ENCODE measurements at regions not wholly inside any gene's neighbourhood (a gene's known extent, or its start where the extent isn't known, plus 50 kb on each side); places are given as distances from the start of the nearest gene placed in this dataset.

GRCh38 chr12:68476794-68477193, 133.9 kb upstream of the RAP1B start:
- no peaks in the 10 kb centered on the region for H3K36me3 ChIP-seq
- H3K27me3 ChIP-seq: no peaks in the 10 kb centered on the region
- no peaks in the 10 kb centered on the region for H3K9me3 ChIP-seq
- TF ChIP-seq, protein P1, sequence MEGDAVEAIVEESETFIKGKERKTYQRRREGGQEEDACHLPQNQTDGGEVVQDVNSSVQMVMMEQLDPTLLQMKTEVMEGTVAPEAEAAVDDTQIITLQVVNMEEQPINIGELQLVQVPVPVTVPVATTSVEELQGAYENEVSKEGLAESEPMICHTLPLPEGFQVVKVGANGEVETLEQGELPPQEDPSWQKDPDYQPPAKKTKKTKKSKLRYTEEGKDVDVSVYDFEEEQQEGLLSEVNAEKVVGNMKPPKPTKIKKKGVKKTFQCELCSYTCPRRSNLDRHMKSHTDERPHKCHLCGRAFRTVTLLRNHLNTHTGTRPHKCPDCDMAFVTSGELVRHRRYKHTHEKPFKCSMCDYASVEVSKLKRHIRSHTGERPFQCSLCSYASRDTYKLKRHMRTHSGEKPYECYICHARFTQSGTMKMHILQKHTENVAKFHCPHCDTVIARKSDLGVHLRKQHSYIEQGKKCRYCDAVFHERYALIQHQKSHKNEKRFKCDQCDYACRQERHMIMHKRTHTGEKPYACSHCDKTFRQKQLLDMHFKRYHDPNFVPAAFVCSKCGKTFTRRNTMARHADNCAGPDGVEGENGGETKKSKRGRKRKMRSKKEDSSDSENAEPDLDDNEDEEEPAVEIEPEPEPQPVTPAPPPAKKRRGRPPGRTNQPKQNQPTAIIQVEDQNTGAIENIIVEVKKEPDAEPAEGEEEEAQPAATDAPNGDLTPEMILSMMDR (IDR thresholded peaks at IDR 0.05; ENCODE audit: low read depth, low read length): no peak
- DNase-seq: no peak
- H3K4me3 ChIP-seq (ENCODE audit: low read depth, low read length): no peak overlapping the region
- no peaks in the 10 kb centered on the region for H3K4me1 ChIP-seq

DNA sequence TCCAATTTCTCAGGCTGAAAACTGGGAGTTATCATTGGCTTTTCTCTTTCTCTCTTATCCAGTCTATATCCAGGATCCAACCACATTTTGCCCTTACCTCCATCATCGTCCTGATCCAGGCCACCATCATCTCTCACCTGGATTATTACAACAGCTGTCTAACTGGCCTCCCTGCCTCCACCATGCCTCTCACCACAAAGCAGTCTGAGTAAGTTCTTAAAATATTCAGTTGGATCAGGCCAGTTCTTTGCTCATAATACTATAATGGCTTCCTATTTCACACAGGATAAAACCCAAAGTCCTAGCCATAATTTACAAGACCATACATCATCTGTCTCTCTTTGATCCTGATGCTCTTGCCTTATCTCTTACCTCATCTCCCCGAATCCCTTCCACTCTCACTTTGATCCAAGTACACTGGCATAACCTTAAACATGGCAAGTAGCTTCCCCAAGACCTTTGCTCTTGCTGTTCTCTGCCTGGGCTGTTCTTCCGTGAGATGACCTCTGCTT, 133.4 kb upstream of the RAP1B start:
- no peaks in the 10 kb centered on the region for H3K36me3 ChIP-seq
- no peaks in the 10 kb centered on the region for H3K27me3 ChIP-seq
- no peaks in the 10 kb centered on the region for H3K9me3 ChIP-seq
- TF ChIP-seq, protein P1 (IDR thresholded peaks at IDR 0.05; ENCODE audit: low read depth, low read length): no peak
- H3K4me1 ChIP-seq: no peaks in the 10 kb centered on the region
- no peak for DNase-seq
- no peak overlapping the region for H3K4me3 ChIP-seq (ENCODE audit: low read depth, low read length)

- no peaks in the 10 kb centered on the region for H3K9me3 ChIP-seq
- no peak overlapping the region for H3K4me3 ChIP-seq (ENCODE audit: low read depth, low read length)
- no peaks in the 10 kb centered on the region for H3K4me1 ChIP-seq
- H3K27me3 ChIP-seq: no peaks in the 10 kb centered on the region
- DNase-seq: no peak
- TF ChIP-seq, protein P1 (IDR thresholded peaks at IDR 0.05; ENCODE audit: low read depth, low read length): no peak
- H3K36me3 ChIP-seq: no peaks in the 10 kb centered on the region
Observed at GRCh38 chr12:68477906-68478305, 132.8 kb upstream of the RAP1B start.

DNA sequence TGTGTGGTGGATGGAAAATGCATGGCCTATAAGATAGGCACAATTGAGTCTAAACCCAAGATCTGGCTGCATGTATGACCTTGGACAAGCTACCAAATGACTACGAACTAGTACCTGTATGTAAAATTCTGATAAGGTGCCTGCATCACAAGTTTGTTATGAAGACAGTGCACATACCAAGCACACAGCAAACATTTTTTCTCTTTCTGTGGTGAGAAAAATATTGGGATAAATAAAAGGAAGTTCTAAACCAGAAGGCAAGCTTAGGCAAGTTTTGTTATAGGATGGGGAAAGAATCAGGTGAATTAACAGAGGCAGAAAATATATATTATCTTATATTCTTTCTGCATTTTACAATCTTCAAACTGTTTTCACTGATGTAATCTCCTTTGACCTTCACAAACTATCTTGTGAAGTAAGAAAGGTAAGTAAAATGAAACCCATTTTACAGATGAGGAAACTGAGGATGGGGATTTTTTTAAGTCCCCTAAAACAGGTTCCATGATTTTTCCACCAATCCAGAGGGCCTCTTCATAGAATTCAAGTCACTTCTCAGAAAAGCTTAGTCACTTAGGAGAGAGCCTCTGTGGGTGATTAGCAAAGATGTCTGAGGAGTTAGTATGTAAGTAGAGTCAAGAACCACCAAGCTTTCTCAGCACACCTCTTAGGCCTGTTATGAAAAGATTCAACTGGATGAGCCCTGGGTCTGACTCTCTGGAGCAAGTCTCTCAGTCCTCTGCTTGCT, 132.0 kb upstream of the RAP1B start:
- no peak overlapping the region for H3K4me3 ChIP-seq (ENCODE audit: low read depth, low read length)
- H3K4me1 ChIP-seq: no peaks in the 10 kb centered on the region
- H3K36me3 ChIP-seq: no peaks in the 10 kb centered on the region
- no peaks in the 10 kb centered on the region for H3K27me3 ChIP-seq
- TF ChIP-seq, protein P1 (IDR thresholded peaks at IDR 0.05; ENCODE audit: low read depth, low read length): no peak
- H3K9me3 ChIP-seq: no peaks in the 10 kb centered on the region
- no peak for DNase-seq

GRCh38 chr12:68479261-68479895, 131.3 kb upstream of the RAP1B start:
- no peaks in the 10 kb centered on the region for H3K36me3 ChIP-seq
- TF ChIP-seq, protein P1 (IDR thresholded peaks at IDR 0.05; ENCODE audit: low read depth, low read length): no peak
- no peaks in the 10 kb centered on the region for H3K27me3 ChIP-seq
- DNase-seq: no peak
- no peaks in the 10 kb centered on the region for H3K4me1 ChIP-seq
- no peaks in the 10 kb centered on the region for H3K9me3 ChIP-seq
- H3K4me3 ChIP-seq (ENCODE audit: low read depth, low read length): no peak overlapping the region

DNA sequence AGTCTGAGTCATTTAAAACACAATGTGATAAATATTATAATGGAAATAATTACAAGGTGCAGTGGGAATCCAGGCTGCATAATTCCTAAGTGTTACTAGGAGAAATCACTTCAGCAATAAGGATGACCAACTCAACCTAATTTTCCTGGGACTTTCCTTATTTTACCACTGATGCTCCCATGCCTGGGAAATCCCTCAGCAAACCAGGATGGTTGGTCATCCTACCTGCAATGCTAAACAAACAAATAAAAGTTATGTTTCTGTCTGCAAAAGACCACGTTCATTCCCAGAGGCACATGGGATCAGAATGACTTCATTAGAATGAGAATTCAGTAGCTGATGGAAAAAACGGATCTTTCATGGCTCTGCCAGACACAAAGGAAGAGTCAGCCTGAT, 130.8 kb upstream of the RAP1B start:
- Histone ChIP-seq H3K27me3 (no peaks in the 10 kb centered on the region), H3K9me3 (no peaks in the 10 kb centered on the region), H3K4me1 (no peaks in the 10 kb centered on the region), H3K4me3 (ENCODE audit: low read depth, low read length) (no peak overlapping the region), H3K36me3 (no peaks in the 10 kb centered on the region)
- DNase-seq: no peak
- TF ChIP-seq, protein P1 (IDR thresholded peaks at IDR 0.05; ENCODE audit: low read depth, low read length): 0 out of 2 replicates have a peak, but pooled peaks have one; percentile 0

All from BE2C (cell line).